ENCODE measurements at regions not wholly inside any gene's neighbourhood (a gene's known extent, or its start where the extent isn't known, plus 50 kb on each side); places are given as distances from the start of the nearest gene placed in this dataset.

DNA sequence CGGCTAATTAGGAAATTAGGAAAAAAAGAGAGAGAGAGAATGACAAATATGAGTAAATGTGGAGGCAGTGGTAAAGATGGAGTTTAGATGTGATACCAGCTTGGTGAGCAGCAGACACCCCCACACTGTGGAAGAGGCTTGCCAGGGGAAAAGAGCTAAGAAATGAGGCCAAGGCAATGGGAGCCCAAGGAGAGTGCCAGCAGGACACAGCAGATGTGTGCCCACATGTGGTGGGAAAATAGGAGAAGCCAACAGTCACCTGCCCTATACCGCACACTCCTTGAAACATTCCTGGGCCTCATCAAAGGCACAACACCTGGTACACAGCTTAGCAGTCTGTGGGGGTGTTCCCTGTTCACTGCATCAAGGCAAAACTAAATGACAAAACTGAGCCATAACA lies 104.9 kb downstream of the FAM76B start:
- no peak overlapping the region for H3K4me3 Mint-ChIP-seq
- peaks cover 47% of the 10 kb centered on the region for H3K4me1 Mint-ChIP-seq
- DNase-seq: no peak
- no peak overlapping the region for H3K27ac Mint-ChIP-seq
- H3K9me3 Mint-ChIP-seq (ENCODE audit: low read depth): no peaks in the 10 kb centered on the region
- CTCF ChIA-PET: no interaction called here
- peaks cover 4% of the 10 kb centered on the region for H3K36me3 Mint-ChIP-seq
- no peak for ATAC-seq
- H3K27me3 Mint-ChIP-seq: no peaks in the 10 kb centered on the region

DNA sequence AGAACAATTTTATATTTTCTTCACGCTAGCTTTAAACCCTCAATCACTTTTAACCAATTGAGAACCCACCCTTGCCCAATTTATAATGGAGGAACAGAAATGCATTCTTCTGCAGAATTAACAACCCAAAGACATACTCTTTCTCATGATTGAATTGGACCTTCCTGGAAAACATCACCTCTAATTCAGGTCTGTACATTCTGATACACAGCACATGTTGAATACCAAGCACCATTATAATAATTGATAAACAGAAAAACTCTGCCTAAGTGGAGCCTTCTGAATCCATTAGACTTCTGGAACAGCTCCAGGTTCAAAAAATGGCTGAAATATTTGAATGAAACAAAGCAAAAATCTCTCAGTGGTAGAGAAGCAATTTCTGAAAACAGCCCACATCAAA lies 105.4 kb downstream of the FAM76B start:
- Mint-ChIP-seq H3K36me3 (peaks cover 4% of the 10 kb centered on the region), H3K9me3 (ENCODE audit: low read depth) (no peaks in the 10 kb centered on the region), H3K27ac (no peak overlapping the region), H3K4me3 (no peak overlapping the region), H3K27me3 (no peaks in the 10 kb centered on the region), H3K4me1 (peaks cover 47% of the 10 kb centered on the region)
- no peak for ATAC-seq
- DNase-seq: no peak
- CTCF ChIA-PET: no interaction called here

DNA sequence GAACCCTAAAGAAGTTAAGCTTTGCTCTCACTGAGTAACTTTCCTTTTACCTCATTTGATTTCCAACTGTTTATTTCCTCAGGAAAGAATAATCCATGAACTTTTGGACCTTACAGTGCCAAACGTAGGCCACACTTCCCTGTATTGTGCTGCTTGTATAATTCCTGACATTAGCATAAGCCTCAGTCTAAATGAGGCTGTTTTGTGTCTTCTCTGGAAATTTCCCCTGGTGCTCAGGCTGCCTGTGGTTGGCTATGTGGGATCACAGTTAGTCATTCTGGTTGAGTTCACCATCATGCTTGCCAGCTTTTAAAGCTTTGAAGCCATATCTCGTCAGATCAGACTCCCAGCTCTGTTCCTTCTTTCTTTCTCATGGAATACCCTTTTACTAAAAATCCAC lies 107.0 kb downstream of the FAM76B start:
- no peak overlapping the region for H3K27ac Mint-ChIP-seq
- DNase-seq (peak; percentile 49), ATAC-seq (peak; percentile 49)
- CTCF ChIA-PET: interaction anchor here (1.8 kb wide), 1 partner anchor 23 kb away, joined by 6 read pairs; no protein-coding TSS in a partner anchor
- peaks cover 43% of the 10 kb centered on the region for H3K4me1 Mint-ChIP-seq
- no peaks in the 10 kb centered on the region for H3K27me3 Mint-ChIP-seq
- no peak overlapping the region for H3K4me3 Mint-ChIP-seq
- H3K36me3 Mint-ChIP-seq: peaks cover 4% of the 10 kb centered on the region
- H3K9me3 Mint-ChIP-seq (ENCODE audit: low read depth): no peaks in the 10 kb centered on the region

DNA sequence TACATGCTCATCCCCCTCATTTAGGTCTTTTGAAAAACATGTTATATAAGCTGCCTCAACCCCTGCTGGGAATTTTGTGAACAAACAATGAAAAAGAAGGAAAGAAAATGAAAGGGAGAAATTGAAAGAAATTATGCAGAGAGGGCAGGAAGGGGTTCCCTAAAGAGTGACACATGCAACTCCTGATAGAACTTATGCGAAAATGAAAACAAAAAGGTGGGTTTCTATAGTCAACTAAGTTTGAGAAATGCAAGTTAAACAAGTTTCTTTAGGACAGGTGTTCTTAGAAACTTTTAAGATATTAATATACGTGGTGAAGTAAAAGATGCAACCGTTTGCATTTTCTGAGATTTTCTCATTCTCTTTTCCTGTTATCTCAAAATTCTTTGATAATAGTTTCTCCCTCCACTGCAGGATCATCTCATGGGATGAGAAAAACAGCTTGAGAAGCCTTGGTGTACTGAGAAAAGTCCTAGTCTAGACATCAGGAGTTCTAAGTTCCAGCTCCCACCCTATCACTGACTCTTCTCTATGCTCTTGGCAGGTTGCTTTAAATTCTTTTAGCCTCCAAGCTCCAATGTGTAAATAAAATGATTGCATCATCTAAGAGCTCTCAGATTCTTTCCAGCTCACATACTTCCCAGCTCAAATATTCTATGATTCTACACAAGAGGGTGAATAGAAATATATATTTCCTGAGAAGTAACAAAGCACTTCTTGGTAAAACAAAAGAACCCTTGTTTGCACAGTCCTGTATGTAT lies 109.2 kb downstream of the FAM76B start:
- ATAC-seq: no peak
- Mint-ChIP-seq H3K4me3 (peak overlapping the region; percentile 16), H3K36me3 (peaks cover 2% of the 10 kb centered on the region), H3K4me1 (peaks cover 43% of the 10 kb centered on the region), H3K27ac (no peak overlapping the region), H3K27me3 (no peaks in the 10 kb centered on the region), H3K9me3 (ENCODE audit: low read depth) (no peaks in the 10 kb centered on the region)
- DNase-seq: no peak
- CTCF ChIA-PET: no interaction called here

DNA sequence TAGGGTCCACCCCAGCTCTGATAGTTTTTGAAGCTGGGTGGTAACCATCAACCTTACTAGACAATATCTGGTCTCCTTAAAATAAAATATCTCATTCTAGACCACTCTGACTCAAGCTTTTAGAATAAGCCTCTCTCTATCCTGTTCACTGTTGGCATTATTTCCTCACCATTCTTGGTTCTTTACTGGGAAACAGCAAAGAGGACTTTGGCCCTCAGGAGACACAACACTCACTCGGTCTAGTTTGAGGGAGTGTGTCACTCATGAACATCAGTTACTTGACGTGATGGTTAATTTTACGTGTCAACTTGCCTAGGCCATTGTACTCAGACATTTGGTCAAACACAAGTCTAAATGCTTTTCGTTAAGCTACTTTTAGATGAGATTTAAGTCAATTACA lies 110.6 kb downstream of the FAM76B start:
- ATAC-seq (no peak), DNase-seq (no peak)
- no peaks in the 10 kb centered on the region for H3K9me3 Mint-ChIP-seq (ENCODE audit: low read depth)
- peaks cover 40% of the 10 kb centered on the region for H3K4me1 Mint-ChIP-seq
- CTCF ChIA-PET: interaction anchor here (1.2 kb wide), 1 partner anchor 26 kb away, joined by 3 read pairs; no protein-coding TSS in a partner anchor
- H3K27me3 Mint-ChIP-seq: no peaks in the 10 kb centered on the region
- no peaks in the 10 kb centered on the region for H3K36me3 Mint-ChIP-seq
- no peak overlapping the region for H3K4me3 Mint-ChIP-seq
- H3K27ac Mint-ChIP-seq: no peak overlapping the region

DNA sequence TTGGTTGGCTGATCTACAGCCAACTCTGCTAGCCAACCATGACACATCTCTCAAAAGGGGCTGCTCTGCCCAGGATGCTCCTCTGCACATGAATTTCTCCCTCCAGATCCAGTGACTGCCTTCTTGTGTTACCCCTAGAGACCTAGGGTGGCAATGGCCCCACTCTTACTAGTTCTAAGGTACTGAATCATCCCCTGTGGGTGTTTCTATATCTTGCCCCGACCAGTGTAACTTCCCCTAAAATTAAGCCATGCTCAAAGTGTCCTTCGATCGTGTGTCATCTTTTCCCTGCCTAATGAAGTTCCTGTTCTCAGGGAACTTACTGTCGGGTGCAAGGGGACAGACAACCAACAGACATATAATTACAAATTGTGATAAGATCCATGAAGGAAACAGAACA lies 113.3 kb downstream of the FAM76B start:
- Mint-ChIP-seq H3K27ac (no peak overlapping the region), H3K4me1 (peaks cover 17% of the 10 kb centered on the region), H3K4me3 (no peak overlapping the region), H3K9me3 (ENCODE audit: low read depth) (no peaks in the 10 kb centered on the region), H3K36me3 (no peaks in the 10 kb centered on the region), H3K27me3 (no peaks in the 10 kb centered on the region)
- DNase-seq: no peak
- no peak for ATAC-seq
- CTCF ChIA-PET: no interaction called here

DNA sequence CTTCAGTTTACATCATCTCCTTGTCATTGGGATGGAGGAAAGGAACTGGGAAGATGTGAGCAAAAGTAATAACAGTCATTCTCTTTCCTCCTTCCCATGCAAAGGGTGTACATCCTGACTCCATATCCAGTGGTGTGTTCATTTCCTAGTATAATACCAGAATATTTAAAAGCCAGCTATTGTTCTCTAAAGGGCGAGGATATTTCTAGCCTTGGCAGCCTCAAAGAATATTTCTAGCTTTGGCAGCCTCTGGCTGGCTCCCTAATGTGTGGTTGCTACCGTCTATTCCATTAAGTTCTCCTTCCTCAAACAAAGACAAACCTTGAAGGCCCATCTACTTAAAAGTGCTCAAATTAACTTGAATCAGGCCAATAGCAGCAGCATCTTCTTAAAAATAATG lies 114.0 kb downstream of the FAM76B start:
- CTCF ChIA-PET: no interaction called here
- H3K36me3 Mint-ChIP-seq: no peaks in the 10 kb centered on the region
- no peak overlapping the region for H3K4me3 Mint-ChIP-seq
- no peak overlapping the region for H3K27ac Mint-ChIP-seq
- peaks cover 9% of the 10 kb centered on the region for H3K4me1 Mint-ChIP-seq
- no peak for DNase-seq
- H3K27me3 Mint-ChIP-seq: no peaks in the 10 kb centered on the region
- ATAC-seq: no peak
- H3K9me3 Mint-ChIP-seq (ENCODE audit: low read depth): no peaks in the 10 kb centered on the region

DNA sequence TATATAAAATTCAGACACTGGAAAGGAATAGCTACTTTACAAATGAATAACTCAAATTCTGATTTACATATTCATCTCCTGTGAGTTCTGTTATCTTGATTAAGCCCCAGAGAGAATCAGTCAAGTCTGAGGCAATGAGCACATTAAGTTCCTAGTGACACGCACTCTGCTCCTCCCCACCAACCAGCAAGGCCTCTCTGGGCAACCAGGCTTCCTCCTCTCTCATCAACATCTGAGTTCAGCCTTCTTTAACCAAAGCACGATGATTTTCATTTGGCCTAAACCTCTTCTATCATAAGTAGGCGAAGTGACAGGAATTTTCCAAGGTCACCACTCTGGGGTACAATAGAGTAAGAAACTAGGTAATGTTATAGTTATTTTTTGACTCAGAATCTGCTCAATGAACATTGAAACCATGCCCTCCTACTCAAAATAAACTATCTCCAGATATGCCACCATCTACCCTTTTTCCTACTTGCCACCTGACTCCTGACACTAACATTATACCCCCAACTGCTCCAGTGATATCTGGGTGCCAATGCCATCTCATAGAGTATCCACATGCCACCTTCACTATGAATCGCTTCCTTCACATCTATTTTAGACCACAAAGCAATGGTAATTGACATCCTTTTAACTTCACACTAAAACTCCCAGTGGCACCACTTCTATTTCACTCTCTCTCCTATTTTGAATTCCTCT lies 114.8 kb downstream of the FAM76B start:
- no peaks in the 10 kb centered on the region for H3K36me3 Mint-ChIP-seq
- peaks cover 3% of the 10 kb centered on the region for H3K4me1 Mint-ChIP-seq
- no peaks in the 10 kb centered on the region for H3K27me3 Mint-ChIP-seq
- CTCF ChIA-PET: interaction anchor here (1.3 kb wide), 1 partner anchor 11 kb away, joined by 3 read pairs; no protein-coding TSS in a partner anchor
- DNase-seq (no peak), ATAC-seq (no peak)
- no peak overlapping the region for H3K4me3 Mint-ChIP-seq
- H3K27ac Mint-ChIP-seq: no peak overlapping the region
- H3K9me3 Mint-ChIP-seq (ENCODE audit: low read depth): no peaks in the 10 kb centered on the region

DNA sequence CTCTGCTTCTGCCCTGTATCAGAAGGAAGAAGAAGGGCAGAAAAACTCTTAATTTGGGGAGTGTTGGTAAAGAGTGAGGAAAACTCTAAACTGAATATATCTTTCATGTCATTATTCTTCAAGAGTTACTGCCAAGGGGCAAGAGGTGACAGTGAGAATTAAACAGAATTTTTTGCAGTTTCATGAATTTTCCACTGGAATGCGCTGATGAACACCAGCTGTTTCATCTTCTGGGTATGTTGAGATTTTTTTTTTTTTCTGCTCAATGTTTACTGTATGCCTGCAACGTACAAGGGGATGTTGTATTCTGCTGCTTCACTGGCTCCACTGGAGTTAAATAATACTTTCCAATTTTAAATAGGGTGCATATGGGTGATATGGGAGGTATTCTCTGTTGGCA lies 117.8 kb downstream of the FAM76B start:
- CTCF ChIA-PET: no interaction called here
- no peak for ATAC-seq

DNA sequence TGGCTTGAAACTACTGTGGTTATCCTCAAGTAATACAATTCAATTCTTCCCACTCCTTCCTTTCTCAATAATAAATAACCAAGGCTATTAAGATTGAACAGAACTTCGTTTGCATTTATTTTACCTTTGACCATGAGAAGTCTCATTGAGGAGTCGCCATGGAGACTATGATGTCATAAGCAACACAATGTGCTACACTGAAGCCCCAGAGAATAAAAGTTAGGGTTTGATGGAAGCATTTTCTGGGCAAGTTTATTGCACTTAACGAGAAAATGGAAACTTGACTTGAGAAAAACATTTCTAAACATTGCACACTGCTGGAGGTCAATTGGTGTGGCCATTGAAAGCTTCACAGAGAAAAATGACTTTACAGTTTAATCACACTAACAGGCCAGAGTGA lies 121.5 kb downstream of the FAM76B start:
- no peak overlapping the region for H3K4me3 Mint-ChIP-seq
- DNase-seq (no peak), ATAC-seq (no peak)
- CTCF ChIA-PET: no interaction called here
- H3K27ac Mint-ChIP-seq: no peak overlapping the region
- peaks cover 6% of the 10 kb centered on the region for H3K9me3 Mint-ChIP-seq (ENCODE audit: low read depth)
- H3K36me3 Mint-ChIP-seq: no peaks in the 10 kb centered on the region
- no peaks in the 10 kb centered on the region for H3K4me1 Mint-ChIP-seq
- no peaks in the 10 kb centered on the region for H3K27me3 Mint-ChIP-seq

More for the DNA sequence above, 117.8 kb downstream of the FAM76B start:
- H3K9me3 Mint-ChIP-seq (ENCODE audit: low read depth): no peaks in the 10 kb centered on the region
- H3K27ac Mint-ChIP-seq: no peak overlapping the region
- DNase-seq: no peak
- H3K36me3 Mint-ChIP-seq: no peaks in the 10 kb centered on the region
- H3K4me1 Mint-ChIP-seq: peaks cover 2% of the 10 kb centered on the region
- no peak overlapping the region for H3K4me3 Mint-ChIP-seq
- no peaks in the 10 kb centered on the region for H3K27me3 Mint-ChIP-seq

DNA sequence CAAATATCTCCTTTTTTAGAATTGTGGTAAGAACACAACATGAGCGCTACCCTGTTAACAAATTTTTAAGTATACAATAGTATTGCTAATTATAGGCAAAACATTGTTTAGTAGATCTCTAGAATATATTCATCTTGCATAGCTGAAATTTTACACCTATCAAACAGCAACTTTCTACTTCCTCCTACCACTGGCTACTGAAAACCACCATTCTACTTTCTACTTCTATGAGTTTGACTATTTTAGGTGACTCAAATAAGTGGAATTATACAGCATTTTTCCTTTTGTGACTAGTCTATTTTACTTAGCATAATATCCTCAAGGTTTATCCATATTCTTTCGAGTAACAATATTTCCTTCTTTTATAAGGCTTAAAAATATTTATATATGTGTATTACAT lies 128.4 kb downstream of the FAM76B start:
- CTCF ChIA-PET: no interaction called here
- DNase-seq (no peak), ATAC-seq (no peak)
- no peak overlapping the region for H3K4me3 Mint-ChIP-seq
- no peaks in the 10 kb centered on the region for H3K36me3 Mint-ChIP-seq
- no peak overlapping the region for H3K27ac Mint-ChIP-seq
- H3K9me3 Mint-ChIP-seq (ENCODE audit: low read depth): peaks cover 8% of the 10 kb centered on the region
- peaks cover 6% of the 10 kb centered on the region for H3K4me1 Mint-ChIP-seq
- no peaks in the 10 kb centered on the region for H3K27me3 Mint-ChIP-seq

DNA sequence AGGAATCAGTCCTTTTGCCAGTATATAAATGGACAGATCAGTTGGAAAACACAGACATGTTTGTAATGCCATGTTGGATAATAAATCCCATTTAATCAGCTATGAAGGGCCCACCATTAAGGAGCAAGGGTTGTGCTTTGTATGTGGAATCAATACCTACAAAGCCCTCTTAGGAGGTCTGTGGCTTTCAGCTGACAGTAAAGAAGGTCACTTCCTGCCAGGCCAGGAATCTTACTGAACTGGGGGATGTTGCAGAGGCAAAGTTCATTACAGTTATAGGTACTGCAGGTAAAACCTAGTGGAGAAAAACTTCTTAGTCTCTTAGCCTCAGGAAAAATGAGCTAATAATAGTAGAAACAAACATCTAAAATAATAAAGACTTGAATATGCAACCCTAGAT lies 129.5 kb downstream of the FAM76B start:
- H3K27ac Mint-ChIP-seq: no peak overlapping the region

DNA sequence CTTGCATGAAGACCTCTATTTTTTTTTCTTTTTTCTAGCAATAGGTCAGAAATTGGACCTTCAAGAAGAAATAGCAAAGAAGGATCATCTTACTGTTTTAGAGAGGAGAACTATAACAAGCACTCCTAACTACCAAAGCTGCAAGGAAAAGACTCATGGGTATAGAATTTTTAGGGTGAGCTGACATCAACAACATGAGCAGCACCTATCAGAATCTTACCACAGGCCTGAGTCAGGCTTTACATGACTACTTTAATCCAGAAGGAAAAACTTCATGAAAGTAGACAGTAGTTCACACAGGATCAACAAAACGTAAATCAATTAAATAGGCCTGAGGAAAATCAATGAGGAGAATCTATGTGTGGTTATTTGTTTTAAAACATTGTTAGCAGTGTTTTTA lies 130.5 kb downstream of the FAM76B start:
- Mint-ChIP-seq H3K4me1 (peaks cover 6% of the 10 kb centered on the region), H3K36me3 (no peaks in the 10 kb centered on the region), H3K27ac (no peak overlapping the region), H3K4me3 (no peak overlapping the region), H3K9me3 (ENCODE audit: low read depth) (peaks cover 2% of the 10 kb centered on the region), H3K27me3 (peaks cover 2% of the 10 kb centered on the region)
- DNase-seq: no peak
- ATAC-seq: no peak
- CTCF ChIA-PET: no interaction called here

More for the DNA sequence above, 129.5 kb downstream of the FAM76B start:
- DNase-seq (no peak), ATAC-seq (no peak)
- H3K27me3 Mint-ChIP-seq: peaks cover 2% of the 10 kb centered on the region
- CTCF ChIA-PET: no interaction called here
- H3K9me3 Mint-ChIP-seq (ENCODE audit: low read depth): peaks cover 2% of the 10 kb centered on the region
- peaks cover 6% of the 10 kb centered on the region for H3K4me1 Mint-ChIP-seq
- H3K36me3 Mint-ChIP-seq: no peaks in the 10 kb centered on the region
- no peak overlapping the region for H3K4me3 Mint-ChIP-seq

DNA sequence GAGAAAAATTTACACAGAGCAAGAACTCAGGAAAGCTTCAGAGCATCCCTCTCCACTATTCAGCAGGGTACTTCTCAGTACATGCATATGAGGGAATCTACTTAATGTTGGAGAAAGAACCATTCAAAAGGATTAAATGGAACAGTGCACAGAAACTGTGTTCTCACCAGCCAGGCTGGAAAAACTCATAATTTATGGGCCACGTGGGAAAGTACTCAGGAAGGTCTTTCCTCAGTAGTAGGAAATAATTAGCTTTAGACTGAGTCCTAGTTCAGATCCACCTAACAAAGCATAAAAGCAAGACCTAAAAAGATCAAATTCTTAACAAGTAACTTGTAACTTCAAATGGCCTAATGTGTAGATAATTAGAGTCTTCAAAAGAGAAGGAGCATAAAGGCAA lies 134.0 kb downstream of the FAM76B start:
- Mint-ChIP-seq H3K27ac (no peak overlapping the region), H3K36me3 (no peaks in the 10 kb centered on the region), H3K4me1 (peaks cover 4% of the 10 kb centered on the region), H3K9me3 (ENCODE audit: low read depth) (no peaks in the 10 kb centered on the region), H3K4me3 (no peak overlapping the region), H3K27me3 (peaks cover 2% of the 10 kb centered on the region)
- CTCF ChIA-PET: no interaction called here
- DNase-seq (no peak), ATAC-seq (no peak)

All from activated CD8-positive, alpha-beta memory T cell treated with anti-CD3 and anti-CD28 coated beads, Interleukin-2, amount 10 ng/mL, durations not matched to agents 7 days and 5 days (primary cell).